Testis (tissue), 2 donors: ENCODE measurements at regions not wholly inside any gene's neighbourhood (a gene's known extent, or its start where the extent isn't known, plus 50 kb on each side); places are given as distances from the start of the nearest gene placed in this dataset.

Experiments
- DNase-seq: peaks from one replicate; pipeline ENCODE4 v3.0.0-alpha.2; 2019
- H3K27ac ChIP-seq, 2 donors: fragments of 200-600 bp; sonication (generic); one replicate each; pipeline ENCODE4 v1.5.1; 2019
- H3K27me3 ChIP-seq: fragments of 200-600 bp; sonication (generic); one replicate; pipeline ENCODE4 v1.5.1; 2019
- H3K36me3 ChIP-seq: fragments of 200-600 bp; sonication (generic); one replicate; pipeline ENCODE4 v1.5.1; 2017; ENCODE audit warnings: low read depth; ENCODE audit errors: missing control alignments
- H3K4me1 ChIP-seq: fragments of 200-600 bp; sonication (generic); one replicate; pipeline ENCODE4 v1.5.1; 2019
- H3K4me3 ChIP-seq, 2 donors: fragments of 200-600 bp; sonication (generic); one replicate each; pipeline ENCODE4 v1.5.1; 2017 to 2019
- H3K9me3 ChIP-seq: fragments of 200-600 bp; sonication (generic); one replicate; pipeline ENCODE4 v1.5.1; 2017
- POLR2A ChIP-seq: fragments of 450-650 bp; IDR thresholded peaks from one replicate; pipeline ENCODE4 v1.6.1; 2017; ENCODE audit warnings: antibody characterized with exemption, mild to moderate bottlenecking, moderate library complexity
- WGBS, 2 donors: methylation state at CpG; one replicate each; pipeline ENCODE4 v1.1.5; 2018; 5-methylcytosine and 5-hydroxymethylcytosine counted together
- intact Hi-C: fragments of 100-400 bp; cut with DNase I; formaldehyde crosslinking; loops from one replicate; pipeline ENCODE4 v1.15.1; 2023; ENCODE audit warnings: low total_unique reads
- TF ChIP-seq, protein P1 (sequence below), 3 experiments: fragments of 450-650 bp in 2 of 3; fragments of 200-600 bp in 1 of 3; sonication (generic) in 1 of 3; IDR thresholded peaks; one replicate each; pipeline ENCODE4 v1.5.1; 2016 to 2019; ENCODE audit warnings: antibody characterized with exemption in 3 of 3, mild to moderate bottlenecking in 2 of 3, moderate library complexity in 1 of 3

DNA sequence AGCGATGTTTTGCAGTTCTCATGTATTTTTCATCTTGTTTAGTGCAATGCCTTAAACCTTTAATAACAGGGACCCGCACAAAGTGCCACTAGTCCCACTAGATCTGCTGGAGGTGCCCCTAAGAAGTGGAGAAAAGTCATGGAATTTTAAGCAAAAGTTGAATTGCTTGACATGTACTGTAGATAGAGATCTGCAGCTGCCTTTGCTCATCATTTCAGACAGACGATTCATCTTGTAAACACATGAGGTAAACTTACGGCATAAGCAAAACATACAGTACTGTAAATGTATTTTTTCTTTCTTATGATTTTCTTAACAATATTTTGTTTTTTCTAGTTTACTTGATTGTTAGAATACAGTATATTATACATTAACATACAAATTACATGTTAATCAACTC, 295.6 kb downstream of the CASP12 start:
- H3K27me3 ChIP-seq = no peaks in the 10 kb centered on the region
- H3K27ac ChIP-seq = no peak overlapping the region
- TF ChIP-seq POLR2A = no peak
- TF ChIP-seq, protein P1, sequence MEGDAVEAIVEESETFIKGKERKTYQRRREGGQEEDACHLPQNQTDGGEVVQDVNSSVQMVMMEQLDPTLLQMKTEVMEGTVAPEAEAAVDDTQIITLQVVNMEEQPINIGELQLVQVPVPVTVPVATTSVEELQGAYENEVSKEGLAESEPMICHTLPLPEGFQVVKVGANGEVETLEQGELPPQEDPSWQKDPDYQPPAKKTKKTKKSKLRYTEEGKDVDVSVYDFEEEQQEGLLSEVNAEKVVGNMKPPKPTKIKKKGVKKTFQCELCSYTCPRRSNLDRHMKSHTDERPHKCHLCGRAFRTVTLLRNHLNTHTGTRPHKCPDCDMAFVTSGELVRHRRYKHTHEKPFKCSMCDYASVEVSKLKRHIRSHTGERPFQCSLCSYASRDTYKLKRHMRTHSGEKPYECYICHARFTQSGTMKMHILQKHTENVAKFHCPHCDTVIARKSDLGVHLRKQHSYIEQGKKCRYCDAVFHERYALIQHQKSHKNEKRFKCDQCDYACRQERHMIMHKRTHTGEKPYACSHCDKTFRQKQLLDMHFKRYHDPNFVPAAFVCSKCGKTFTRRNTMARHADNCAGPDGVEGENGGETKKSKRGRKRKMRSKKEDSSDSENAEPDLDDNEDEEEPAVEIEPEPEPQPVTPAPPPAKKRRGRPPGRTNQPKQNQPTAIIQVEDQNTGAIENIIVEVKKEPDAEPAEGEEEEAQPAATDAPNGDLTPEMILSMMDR (IDR thresholded peaks at IDR 0.05) = no peak
- intact Hi-C loops = no loop called here
- DNase-seq = no peak
- no peaks in the 10 kb centered on the region for H3K36me3 ChIP-seq
- no peaks in the 10 kb centered on the region for H3K4me1 ChIP-seq
- WGBS, 2 donors = 90 to 97% methylated on average over 4 of the region's 4 CpGs
- H3K4me3 ChIP-seq = no peak overlapping the region
- H3K9me3 ChIP-seq = no peaks in the 10 kb centered on the region

DNA sequence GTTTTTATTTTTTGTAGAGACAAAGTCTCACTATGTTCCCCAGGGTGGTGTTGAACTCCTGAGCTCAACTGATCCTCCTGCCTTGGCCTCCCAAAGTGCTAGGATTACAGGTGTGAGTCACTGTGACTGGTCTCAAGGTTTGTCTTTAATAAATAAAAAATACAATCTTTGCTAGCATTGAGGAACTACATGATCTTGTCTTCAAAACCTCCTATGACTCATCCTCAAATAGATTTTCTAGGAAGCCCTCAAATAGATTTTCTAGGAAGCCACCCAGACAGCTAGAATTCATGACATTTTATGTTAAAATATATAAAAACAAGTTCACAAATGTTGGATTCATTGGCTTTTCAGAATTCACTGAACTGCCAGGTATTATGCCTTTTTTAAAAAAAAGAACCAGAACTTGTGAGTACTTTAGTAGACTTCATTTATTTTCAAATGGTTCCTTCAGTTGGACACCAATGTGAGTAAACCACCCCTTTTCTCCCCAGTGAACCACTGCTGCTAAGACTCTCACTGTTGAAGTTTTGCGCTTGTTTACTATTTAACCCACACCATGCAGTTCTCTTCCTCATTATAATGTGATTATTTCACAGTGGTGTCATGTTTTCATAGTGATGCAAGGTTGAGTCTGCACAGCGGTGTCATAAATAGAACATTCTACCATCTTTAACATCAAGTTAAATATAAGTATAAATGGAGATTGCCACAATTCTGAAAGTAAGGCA, 303.9 kb downstream of the CASP12 start:
- WGBS, 2 donors = 95 to 100% methylated on average over 2 of the region's 2 CpGs
- Histone ChIP-seq H3K36me3 (no peaks in the 10 kb centered on the region), H3K4me3 (no peak overlapping the region), H3K27ac (no peak overlapping the region), H3K4me1 (no peaks in the 10 kb centered on the region), H3K27me3 (no peaks in the 10 kb centered on the region), H3K9me3 (no peaks in the 10 kb centered on the region)
- DNase-seq = no peak
- TF ChIP-seq, protein P1 (IDR thresholded peaks at IDR 0.05) = no peak
- no peak for TF ChIP-seq POLR2A
- intact Hi-C loops = no loop called here

DNA sequence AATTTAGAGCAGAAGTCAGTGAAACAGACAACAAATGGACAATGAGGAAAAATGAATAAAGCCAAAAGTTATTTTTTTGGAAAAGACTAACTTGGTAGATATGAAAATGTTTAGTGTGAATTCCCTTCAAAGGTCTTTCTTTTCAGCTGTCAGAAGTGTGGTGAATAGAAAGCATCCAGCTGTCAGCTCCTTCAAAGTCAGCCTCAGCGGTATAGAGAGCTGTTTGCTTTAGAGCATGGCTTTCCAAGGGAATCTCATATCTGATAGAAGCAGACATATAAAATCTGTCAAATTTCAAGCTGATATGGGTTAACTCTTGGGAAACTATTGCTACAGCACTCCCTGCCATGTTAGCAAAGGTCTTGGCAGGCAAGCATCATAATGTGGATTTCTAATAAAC, 309.3 kb downstream of the CASP12 start:
- no peak for DNase-seq
- no peak overlapping the region for H3K27ac ChIP-seq
- no peaks in the 10 kb centered on the region for H3K36me3 ChIP-seq
- 55 to 56% methylated on average over 1 of the region's 1 CpG for WGBS, 2 donors
- no peak for TF ChIP-seq POLR2A
- TF ChIP-seq, protein P1 (IDR thresholded peaks at IDR 0.05) = no peak
- intact Hi-C loops = no loop called here
- no peaks in the 10 kb centered on the region for H3K9me3 ChIP-seq
- H3K4me3 ChIP-seq = no peak overlapping the region
- no peaks in the 10 kb centered on the region for H3K27me3 ChIP-seq
- no peaks in the 10 kb centered on the region for H3K4me1 ChIP-seq

DNA sequence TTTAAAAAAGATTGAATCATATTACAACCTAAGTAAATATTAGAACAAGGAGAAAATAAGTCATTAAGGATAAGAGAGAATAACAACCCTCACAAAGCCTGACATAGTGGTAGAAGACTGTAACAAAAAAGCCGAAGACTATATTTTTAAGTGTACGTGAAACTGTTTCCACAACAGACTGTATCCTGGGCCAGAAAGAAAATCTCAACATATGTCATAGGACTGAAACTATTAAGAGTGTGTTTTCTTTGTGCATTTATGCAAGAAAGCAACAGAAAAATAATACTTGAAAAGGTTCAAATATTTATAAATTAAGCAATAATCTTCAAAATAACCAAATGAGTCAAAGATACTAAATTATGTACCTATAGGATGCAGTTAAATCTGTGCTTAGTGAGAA, 309.8 kb downstream of the CASP12 start:
- no peak for DNase-seq
- no peak for TF ChIP-seq POLR2A
- TF ChIP-seq, protein P1 (IDR thresholded peaks at IDR 0.05) = no peak
- no peaks in the 10 kb centered on the region for H3K27me3 ChIP-seq
- H3K4me1 ChIP-seq = no peaks in the 10 kb centered on the region
- no peaks in the 10 kb centered on the region for H3K36me3 ChIP-seq
- no peak overlapping the region for H3K4me3 ChIP-seq
- no peak overlapping the region for H3K27ac ChIP-seq
- intact Hi-C loops = no loop called here
- WGBS, 2 donors = 86% methylated on average over 2 of the region's 2 CpGs
- no peaks in the 10 kb centered on the region for H3K9me3 ChIP-seq

DNA sequence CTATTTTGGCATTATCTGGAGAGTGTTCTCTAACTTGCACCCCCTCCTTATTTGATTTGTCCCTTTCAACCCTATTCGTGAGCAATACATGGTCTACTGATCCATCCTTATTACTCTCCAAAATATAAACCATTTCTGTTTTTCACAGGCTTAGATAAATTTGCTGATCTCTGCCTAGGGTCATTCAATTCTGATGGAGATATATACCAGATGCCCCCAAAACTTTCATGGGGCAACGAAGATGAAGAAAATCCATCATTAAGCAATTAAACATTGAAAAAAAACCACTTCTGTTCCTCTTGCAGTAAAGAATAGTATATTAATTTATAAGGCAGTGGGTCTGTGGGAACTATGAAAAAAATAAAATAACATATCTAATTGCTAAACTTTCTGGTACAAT, 313.4 kb downstream of the CASP12 start:
- DNase-seq = no peak
- no peaks in the 10 kb centered on the region for H3K27me3 ChIP-seq
- H3K4me1 ChIP-seq = no peaks in the 10 kb centered on the region
- intact Hi-C loops = no loop called here
- H3K4me3 ChIP-seq = no peak overlapping the region
- no peaks in the 10 kb centered on the region for H3K36me3 ChIP-seq
- WGBS, 2 donors = 80 to 85% methylated on average over 2 of the region's 2 CpGs
- H3K27ac ChIP-seq = no peak overlapping the region
- no peaks in the 10 kb centered on the region for H3K9me3 ChIP-seq
- TF ChIP-seq, protein P1 (IDR thresholded peaks at IDR 0.05) = no peak
- no peak for TF ChIP-seq POLR2A
